ENCODE measurements at regions not wholly inside any gene's neighbourhood (a gene's known extent, or its start where the extent isn't known, plus 50 kb on each side); places are given as distances from the start of the nearest gene placed in this dataset.

DNA sequence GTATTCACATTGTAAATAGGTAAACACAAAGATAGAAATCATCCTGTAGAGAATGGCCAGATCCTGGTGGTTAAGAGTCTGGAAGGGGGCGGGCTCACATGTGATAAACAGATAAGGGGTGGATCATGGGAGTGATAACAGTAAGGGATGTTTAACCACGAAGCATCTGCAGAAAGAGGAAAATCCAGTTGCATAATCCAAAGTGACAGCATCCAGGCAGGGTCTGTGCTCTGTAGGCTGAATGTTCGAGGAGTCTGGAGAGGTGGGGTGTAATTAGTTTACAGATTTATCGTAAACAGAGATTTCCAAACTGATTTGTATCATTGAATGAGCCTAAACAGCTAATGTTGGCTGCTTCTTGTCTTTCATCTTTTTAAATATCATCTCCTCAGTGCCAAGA, 1009.8 kb upstream of the SLIT2 start:
- H3K9me3 ChIP-seq (ENCODE audit: control insufficient read depth, insufficient read depth, low read depth, low read length) = no peaks in the 10 kb centered on the region
- H3K36me3 ChIP-seq (ENCODE audit: control insufficient read depth, insufficient read depth, low read length) = no peaks in the 10 kb centered on the region
- intact Hi-C loops (cut with micrococcal nuclease; ENCODE audit: unreplicated experiment) = no loop called here
- TF ChIP-seq POLR2AphosphoS5 (IDR thresholded peaks at IDR 0.05; ENCODE audit: low read depth, low read length) (no peak), TCF7L2 (IDR thresholded peaks at IDR 0.05; ENCODE audit: low read depth, low read length) (no peak), SIN3A (IDR thresholded peaks at IDR 0.05; ENCODE audit: borderline replicate concordance, insufficient read depth, low read depth, low read length) (no peak)
- TF ChIP-seq, protein P1, sequence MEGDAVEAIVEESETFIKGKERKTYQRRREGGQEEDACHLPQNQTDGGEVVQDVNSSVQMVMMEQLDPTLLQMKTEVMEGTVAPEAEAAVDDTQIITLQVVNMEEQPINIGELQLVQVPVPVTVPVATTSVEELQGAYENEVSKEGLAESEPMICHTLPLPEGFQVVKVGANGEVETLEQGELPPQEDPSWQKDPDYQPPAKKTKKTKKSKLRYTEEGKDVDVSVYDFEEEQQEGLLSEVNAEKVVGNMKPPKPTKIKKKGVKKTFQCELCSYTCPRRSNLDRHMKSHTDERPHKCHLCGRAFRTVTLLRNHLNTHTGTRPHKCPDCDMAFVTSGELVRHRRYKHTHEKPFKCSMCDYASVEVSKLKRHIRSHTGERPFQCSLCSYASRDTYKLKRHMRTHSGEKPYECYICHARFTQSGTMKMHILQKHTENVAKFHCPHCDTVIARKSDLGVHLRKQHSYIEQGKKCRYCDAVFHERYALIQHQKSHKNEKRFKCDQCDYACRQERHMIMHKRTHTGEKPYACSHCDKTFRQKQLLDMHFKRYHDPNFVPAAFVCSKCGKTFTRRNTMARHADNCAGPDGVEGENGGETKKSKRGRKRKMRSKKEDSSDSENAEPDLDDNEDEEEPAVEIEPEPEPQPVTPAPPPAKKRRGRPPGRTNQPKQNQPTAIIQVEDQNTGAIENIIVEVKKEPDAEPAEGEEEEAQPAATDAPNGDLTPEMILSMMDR (IDR thresholded peaks at IDR 0.05) = no peak
- TF ChIP-seq, protein P2, sequence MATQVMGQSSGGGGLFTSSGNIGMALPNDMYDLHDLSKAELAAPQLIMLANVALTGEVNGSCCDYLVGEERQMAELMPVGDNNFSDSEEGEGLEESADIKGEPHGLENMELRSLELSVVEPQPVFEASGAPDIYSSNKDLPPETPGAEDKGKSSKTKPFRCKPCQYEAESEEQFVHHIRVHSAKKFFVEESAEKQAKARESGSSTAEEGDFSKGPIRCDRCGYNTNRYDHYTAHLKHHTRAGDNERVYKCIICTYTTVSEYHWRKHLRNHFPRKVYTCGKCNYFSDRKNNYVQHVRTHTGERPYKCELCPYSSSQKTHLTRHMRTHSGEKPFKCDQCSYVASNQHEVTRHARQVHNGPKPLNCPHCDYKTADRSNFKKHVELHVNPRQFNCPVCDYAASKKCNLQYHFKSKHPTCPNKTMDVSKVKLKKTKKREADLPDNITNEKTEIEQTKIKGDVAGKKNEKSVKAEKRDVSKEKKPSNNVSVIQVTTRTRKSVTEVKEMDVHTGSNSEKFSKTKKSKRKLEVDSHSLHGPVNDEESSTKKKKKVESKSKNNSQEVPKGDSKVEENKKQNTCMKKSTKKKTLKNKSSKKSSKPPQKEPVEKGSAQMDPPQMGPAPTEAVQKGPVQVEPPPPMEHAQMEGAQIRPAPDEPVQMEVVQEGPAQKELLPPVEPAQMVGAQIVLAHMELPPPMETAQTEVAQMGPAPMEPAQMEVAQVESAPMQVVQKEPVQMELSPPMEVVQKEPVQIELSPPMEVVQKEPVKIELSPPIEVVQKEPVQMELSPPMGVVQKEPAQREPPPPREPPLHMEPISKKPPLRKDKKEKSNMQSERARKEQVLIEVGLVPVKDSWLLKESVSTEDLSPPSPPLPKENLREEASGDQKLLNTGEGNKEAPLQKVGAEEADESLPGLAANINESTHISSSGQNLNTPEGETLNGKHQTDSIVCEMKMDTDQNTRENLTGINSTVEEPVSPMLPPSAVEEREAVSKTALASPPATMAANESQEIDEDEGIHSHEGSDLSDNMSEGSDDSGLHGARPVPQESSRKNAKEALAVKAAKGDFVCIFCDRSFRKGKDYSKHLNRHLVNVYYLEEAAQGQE (IDR thresholded peaks at IDR 0.05; ENCODE audit: insufficient read depth in 1 of 2, low read depth in 2 of 2, low read length in 1 of 2) = no peak
- no peaks in the 10 kb centered on the region for H3K27me3 ChIP-seq (ENCODE audit: control insufficient read depth, insufficient read depth, low read length)
- BruUV-seq (replicated peaks) = no TSS peak
- ATAC-seq = no peak
- no peaks in the 10 kb centered on the region for H3K4me1 ChIP-seq (ENCODE audit: control insufficient read depth, insufficient read depth, low read length)
- no peak overlapping the region for H3K27ac ChIP-seq (ENCODE audit: low read length)
- ChIA-PET CTCF (no interaction called here), POLR2A (no interaction called here)
- no peak for DNase-seq (ENCODE audit: low read depth, low spot score)
- no peak overlapping the region for H3K4me3 ChIP-seq (ENCODE audit: low read depth in 2 of 2, low read length in 2 of 2)
- in situ Hi-C loops (cut with HindIII; ENCODE audit: low pct_unique_long_range_greater_than_20kb, low sequenced_read_pairs) = no loop called here

DNA sequence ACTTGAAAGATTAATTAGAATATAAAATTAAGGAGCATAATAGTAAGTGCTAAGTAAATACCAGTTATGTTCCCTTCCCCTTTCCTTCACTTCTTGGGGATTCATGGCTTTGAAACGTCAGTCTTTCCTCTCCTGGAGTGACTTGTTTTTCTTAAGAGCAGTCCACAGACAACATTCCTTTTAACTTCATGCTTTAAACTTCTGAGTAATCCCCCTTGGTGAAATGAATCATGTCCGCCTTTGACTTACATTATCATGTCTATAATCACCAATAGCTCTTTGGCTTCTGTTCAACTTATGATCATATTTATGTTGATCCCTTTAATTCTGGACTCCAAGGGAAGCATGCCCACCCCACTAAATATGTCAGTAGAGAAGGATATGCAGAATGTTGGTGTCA, 1012.1 kb upstream of the SLIT2 start:
- DNase-seq (ENCODE audit: low read depth, low spot score) = no peak

More for the DNA sequence above, 1012.1 kb upstream of the SLIT2 start:
- in situ Hi-C loops (cut with HindIII; ENCODE audit: low pct_unique_long_range_greater_than_20kb, low sequenced_read_pairs) (no loop called here), intact Hi-C loops (cut with micrococcal nuclease; ENCODE audit: unreplicated experiment) (no loop called here)
- ChIA-PET CTCF (no interaction called here), POLR2A (no interaction called here)
- no peak overlapping the region for H3K27ac ChIP-seq (ENCODE audit: low read length)
- no peaks in the 10 kb centered on the region for H3K27me3 ChIP-seq (ENCODE audit: control insufficient read depth, insufficient read depth, low read length)
- no TSS peak for BruUV-seq (replicated peaks)
- H3K4me1 ChIP-seq (ENCODE audit: control insufficient read depth, insufficient read depth, low read length) = no peaks in the 10 kb centered on the region
- H3K36me3 ChIP-seq (ENCODE audit: control insufficient read depth, insufficient read depth, low read length) = no peaks in the 10 kb centered on the region
- H3K4me3 ChIP-seq (ENCODE audit: low read depth in 2 of 2, low read length in 2 of 2) = no peak overlapping the region
- no peak for ATAC-seq
- H3K9me3 ChIP-seq (ENCODE audit: control insufficient read depth, insufficient read depth, low read depth, low read length) = no peaks in the 10 kb centered on the region
- TF ChIP-seq, protein P1 (IDR thresholded peaks at IDR 0.05) = no peak
- TF ChIP-seq SIN3A (IDR thresholded peaks at IDR 0.05; ENCODE audit: borderline replicate concordance, insufficient read depth, low read depth, low read length) (no peak), TCF7L2 (IDR thresholded peaks at IDR 0.05; ENCODE audit: low read depth, low read length) (no peak), POLR2AphosphoS5 (IDR thresholded peaks at IDR 0.05; ENCODE audit: low read depth, low read length) (no peak)
- TF ChIP-seq, protein P2 (IDR thresholded peaks at IDR 0.05; ENCODE audit: insufficient read depth in 1 of 2, low read depth in 2 of 2, low read length in 1 of 2) = no peak

Measured in Panc1 (cell line).